Trophoblast cell (in vitro differentiated cells and primary cell): ENCODE measurements at regions not wholly inside any gene's neighbourhood (a gene's known extent, or its start where the extent isn't known, plus 50 kb on each side); places are given as distances from the start of the nearest gene placed in this dataset.

Experiments used
- DNase-seq, 2 donors: peaks; one replicate each; pipeline ENCODE4 v3.0.0-alpha.2; 2016
- H2AFZ ChIP-seq: 2 replicates; pipeline ENCODE4 v1.6.1; 2013; ENCODE audit warnings: low read length, moderate library complexity, mild to moderate bottlenecking; ENCODE audit not compliant: insufficient read depth, poor library complexity
- H2AK5ac ChIP-seq: 2 replicates; pipeline ENCODE4 v1.6.1; 2013; ENCODE audit warnings: mild to moderate bottlenecking, low read length
- H2BK120ac ChIP-seq: 2 replicates; pipeline ENCODE4 v1.6.1; 2013; ENCODE audit warnings: low read length, mild to moderate bottlenecking, moderate library complexity; ENCODE audit not compliant: insufficient read depth, poor library complexity
- H2BK12ac ChIP-seq: 2 replicates; pipeline ENCODE4 v1.6.1; 2013; ENCODE audit warnings: mild to moderate bottlenecking, low read length, moderate library complexity
- H2BK5ac ChIP-seq: 2 replicates; pipeline ENCODE4 v1.6.1; 2013; ENCODE audit warnings: low read length, low read depth, moderate library complexity, mild to moderate bottlenecking; ENCODE audit not compliant: poor library complexity
- H3K14ac ChIP-seq: 2 replicates; pipeline ENCODE4 v1.6.1; 2013; ENCODE audit warnings: mild to moderate bottlenecking, low read length
- H3K18ac ChIP-seq: 2 replicates; pipeline ENCODE4 v1.6.1; 2013; ENCODE audit warnings: mild to moderate bottlenecking, low read length
- H3K23ac ChIP-seq: 2 replicates; pipeline ENCODE4 v1.6.1; 2013; ENCODE audit warnings: low read length
- H3K27ac ChIP-seq: 2 replicates; pipeline ENCODE4 v1.5.1; 2013; ENCODE audit warnings: low read depth, mild to moderate bottlenecking, inconsistent platforms, low read length, moderate library complexity
- H3K27me3 ChIP-seq: 2 replicates; pipeline ENCODE4 v1.6.1; 2013; ENCODE audit warnings: inconsistent platforms, mild to moderate bottlenecking, low read length, moderate library complexity; ENCODE audit not compliant: insufficient read depth
- H3K36me3 ChIP-seq, 2 experiments: 1 replicate in 1 of 2; 2 replicates in 1 of 2; pipeline ENCODE4 v1.6.1; 2013; ENCODE audit warnings: low read length in 2 of 2, mild to moderate bottlenecking in 2 of 2, moderate library complexity in 1 of 2; ENCODE audit not compliant: insufficient read depth in 2 of 2, control insufficient read depth in 1 of 2
- H3K4ac ChIP-seq: 2 replicates; pipeline ENCODE4 v1.6.1; 2013; ENCODE audit warnings: low read depth, mild to moderate bottlenecking, low read length, moderate library complexity
- H3K4me1 ChIP-seq, 2 experiments: 1 replicate in 1 of 2; 2 replicates in 1 of 2; pipeline ENCODE4 v1.6.1; 2013; ENCODE audit warnings: low read length in 2 of 2, mild to moderate bottlenecking in 2 of 2, moderate library complexity in 1 of 2; ENCODE audit not compliant: insufficient read depth in 2 of 2, control insufficient read depth in 1 of 2
- H3K4me2 ChIP-seq: 2 replicates; pipeline ENCODE4 v1.6.1; 2013; ENCODE audit warnings: inconsistent platforms, mild to moderate bottlenecking, low read length, moderate library complexity
- H3K4me3 ChIP-seq: 2 replicates; pipeline ENCODE4 v1.5.1; 2013; ENCODE audit warnings: mild to moderate bottlenecking, low read depth, low read length, inconsistent platforms
- H3K79me1 ChIP-seq: one replicate; pipeline ENCODE4 v1.6.1; 2013; ENCODE audit warnings: low read length
- H3K79me2 ChIP-seq: 2 replicates; pipeline ENCODE4 v1.6.1; 2013; ENCODE audit warnings: low read length, mild to moderate bottlenecking; ENCODE audit not compliant: control insufficient read depth, insufficient read depth, poor library complexity
- H3K9ac ChIP-seq: 2 replicates; pipeline ENCODE4 v1.6.1; 2013; ENCODE audit warnings: mild to moderate bottlenecking, low read length
- H3K9me3 ChIP-seq: 2 replicates; pipeline ENCODE4 v1.6.1; 2013; ENCODE audit warnings: low read depth, mild to moderate bottlenecking, control low read depth, inconsistent platforms, low read length; ENCODE audit not compliant: insufficient read depth
- H4K12ac ChIP-seq: 2 replicates; pipeline ENCODE4 v1.6.1; 2013; ENCODE audit warnings: low read depth, mild to moderate bottlenecking, low read length, moderate library complexity
- H4K8ac ChIP-seq: 2 replicates; pipeline ENCODE4 v1.6.1; 2013; ENCODE audit warnings: low read depth, mild to moderate bottlenecking, low read length, moderate library complexity
- H4K91ac ChIP-seq: one replicate; pipeline ENCODE4 v1.6.1; 2013; ENCODE audit warnings: low read depth, mild to moderate bottlenecking, low read length, moderate library complexity
- WGBS: extraction: QIAGEN DNeasy Blood & Tissue Kit; methylation state at CpG from one replicate; pipeline ENCODE4 v1.1.7; 2013; ENCODE audit warnings: missing lambda C conversion rate; ENCODE audit not compliant: insufficient read length, insufficient coverage; ENCODE audit errors: extremely low coverage; 5-methylcytosine and 5-hydroxymethylcytosine counted together

DNA sequence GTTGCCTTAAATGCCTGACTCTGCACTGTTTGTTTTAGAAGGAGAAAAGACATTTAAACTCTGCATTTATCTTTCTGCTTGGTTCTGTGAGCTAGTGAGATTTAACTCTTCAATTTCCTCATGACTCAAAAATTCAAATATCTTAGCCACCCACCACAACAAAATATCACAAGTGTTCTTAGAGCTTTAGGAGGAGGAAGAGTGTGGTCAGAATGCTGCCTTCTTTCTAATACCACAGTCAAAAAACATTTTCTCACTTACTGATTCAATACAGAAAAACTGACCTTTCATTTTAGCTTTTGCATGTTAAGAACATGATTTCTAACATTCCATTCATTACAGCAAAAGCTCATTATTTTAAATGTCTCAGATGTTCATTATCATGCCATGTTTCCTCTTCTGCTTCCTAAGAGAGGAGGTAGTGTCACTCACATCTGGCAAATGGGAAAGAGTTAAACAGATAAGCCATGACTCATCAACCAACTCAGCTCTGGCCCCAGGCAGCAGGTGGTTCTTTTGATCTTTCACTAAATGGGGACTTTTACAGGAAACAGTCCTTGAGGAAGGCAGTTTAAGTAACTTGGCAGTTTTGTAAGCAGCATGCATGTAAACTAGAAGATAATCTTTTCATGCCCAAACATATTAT is 56.4 kb upstream of the RNU6-8 start:
- Histone ChIP-seq H3K9ac (no peak overlapping the region), H4K8ac (no peak overlapping the region), H3K23ac (no peak overlapping the region), H4K91ac (no peak overlapping the region), H3K79me1 (peaks cover 9% of the 10 kb centered on the region), H2AFZ (no peak overlapping the region), H3K36me3 (peaks cover 3 to 5% of the 10 kb centered on the region in 2 experiments), H2BK12ac (no peak overlapping the region), H3K18ac (no peak overlapping the region), H2AK5ac (no peak overlapping the region), H3K4ac (no peak overlapping the region), H3K4me2 (no peak overlapping the region), H3K9me3 (peaks cover 8% of the 10 kb centered on the region), H3K14ac (no peak overlapping the region), H2BK120ac (no peak overlapping the region), H2BK5ac (no peak overlapping the region), H3K4me3 (no peak overlapping the region), H3K27ac (peak overlapping the region; percentile 40), H3K79me2 (no peaks in the 10 kb centered on the region), H3K4me1 (peaks cover 4 to 5% of the 10 kb centered on the region in 2 experiments), H4K12ac (no peak overlapping the region), H3K27me3 (no peaks in the 10 kb centered on the region)
- DNase-seq = peak; percentile 58 to 73

GRCh38 chr14:32263939-32264567 is 61.0 kb upstream of the RNU6-8 start:
- H3K9me3 ChIP-seq = peaks cover 8% of the 10 kb centered on the region
- no peak overlapping the region for H3K9ac ChIP-seq
- no peak overlapping the region for H3K23ac ChIP-seq
- no peak overlapping the region for H2BK5ac ChIP-seq
- no peak overlapping the region for H2BK120ac ChIP-seq
- H2BK12ac ChIP-seq = no peak overlapping the region
- no peaks in the 10 kb centered on the region for H3K4me1 ChIP-seq
- no peak overlapping the region for H3K18ac ChIP-seq
- no peak overlapping the region for H3K4ac ChIP-seq
- H3K4me3 ChIP-seq = no peak overlapping the region
- H3K14ac ChIP-seq = no peak overlapping the region
- H3K27ac ChIP-seq = no peak overlapping the region
- H2AFZ ChIP-seq = no peak overlapping the region
- peaks cover 3 to 5% of the 10 kb centered on the region in 2 experiments for H3K36me3 ChIP-seq
- H3K79me1 ChIP-seq = no peaks in the 10 kb centered on the region
- no peak overlapping the region for H4K8ac ChIP-seq
- H4K91ac ChIP-seq = no peak overlapping the region
- no peaks in the 10 kb centered on the region for H3K27me3 ChIP-seq
- H4K12ac ChIP-seq = no peak overlapping the region
- no peak overlapping the region for H3K4me2 ChIP-seq
- DNase-seq = no peak
- no peaks in the 10 kb centered on the region for H3K79me2 ChIP-seq
- no peak overlapping the region for H2AK5ac ChIP-seq
- WGBS = no CpG with 5 or more reads among the region's 1 CpG

DNA sequence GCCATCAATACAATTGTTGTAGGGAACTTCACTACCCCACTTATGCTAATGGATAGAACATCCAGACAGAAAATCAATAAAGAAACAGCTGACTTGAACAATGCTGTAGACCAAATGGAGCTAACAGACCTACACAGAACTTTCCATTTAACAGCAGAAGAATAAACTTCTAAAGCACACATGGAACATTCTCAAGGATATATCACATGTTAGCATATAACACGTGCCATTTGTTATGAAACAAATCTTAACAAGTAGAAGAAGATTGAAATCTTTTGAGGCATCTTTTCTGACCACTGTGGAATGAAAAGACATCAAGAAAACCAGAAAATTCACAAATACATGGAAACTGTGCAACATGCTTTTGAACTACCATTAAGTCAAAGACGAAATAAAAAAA is 62.5 kb upstream of the RNU6-8 start:
- H3K79me1 ChIP-seq = no peaks in the 10 kb centered on the region
- no peak overlapping the region for H3K4me2 ChIP-seq
- H2AFZ ChIP-seq = no peak overlapping the region
- H3K9me3 ChIP-seq = peaks cover 8% of the 10 kb centered on the region
- H2BK12ac ChIP-seq = no peak overlapping the region
- H4K12ac ChIP-seq = no peak overlapping the region
- no peak overlapping the region for H2BK5ac ChIP-seq
- no peaks in the 10 kb centered on the region for H3K4me1 ChIP-seq
- H3K4ac ChIP-seq = no peak overlapping the region
- no peak overlapping the region for H3K23ac ChIP-seq
- no peak overlapping the region for H3K14ac ChIP-seq
- no peak overlapping the region for H4K91ac ChIP-seq
- WGBS = no CpG with 5 or more reads among the region's 2 CpGs
- H2AK5ac ChIP-seq = no peak overlapping the region
- H3K27ac ChIP-seq = no peak overlapping the region
- H3K36me3 ChIP-seq = peaks cover 3 to 5% of the 10 kb centered on the region in 2 experiments
- H3K4me3 ChIP-seq = no peak overlapping the region
- no peak overlapping the region for H4K8ac ChIP-seq
- no peaks in the 10 kb centered on the region for H3K27me3 ChIP-seq
- H2BK120ac ChIP-seq = no peak overlapping the region
- no peak overlapping the region for H3K18ac ChIP-seq
- DNase-seq = no peak
- no peaks in the 10 kb centered on the region for H3K79me2 ChIP-seq
- no peak overlapping the region for H3K9ac ChIP-seq

DNA sequence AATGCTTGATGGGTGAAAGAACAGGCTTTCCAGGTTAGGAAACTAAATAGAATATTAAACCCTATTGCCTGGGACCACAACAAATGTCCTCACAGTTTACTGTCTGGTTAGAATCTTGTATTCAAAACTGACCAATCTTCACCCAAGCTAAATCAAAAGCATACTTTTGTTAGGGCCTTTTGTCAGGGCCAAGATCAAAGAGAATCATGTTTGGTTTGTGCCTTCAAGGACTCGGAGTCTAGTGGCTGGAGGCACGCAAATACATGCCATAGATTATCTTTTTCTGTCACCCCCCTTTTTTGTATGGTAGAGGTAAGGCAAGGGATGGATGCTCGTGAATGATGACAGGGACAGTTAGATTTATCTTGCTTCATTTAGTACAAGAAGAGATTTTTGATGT is 51.1 kb upstream of the AKAP6 start:
- Histone ChIP-seq H3K79me1 (peaks cover 3% of the 10 kb centered on the region), H2BK12ac (no peak overlapping the region), H3K23ac (no peak overlapping the region)

More for the DNA sequence above, 51.1 kb upstream of the AKAP6 start:
- no CpG with 5 or more reads among the region's 3 CpGs for WGBS
- H3K4me1 ChIP-seq = peaks cover 2 to 4% of the 10 kb centered on the region in 2 experiments
- H4K8ac ChIP-seq = no peak overlapping the region
- no peak overlapping the region for H2BK120ac ChIP-seq
- H3K27me3 ChIP-seq = no peaks in the 10 kb centered on the region
- H3K79me2 ChIP-seq = no peaks in the 10 kb centered on the region
- H3K4ac ChIP-seq = no peak overlapping the region
- H3K4me3 ChIP-seq = no peak overlapping the region
- H2AK5ac ChIP-seq = no peak overlapping the region
- no peak overlapping the region for H4K91ac ChIP-seq
- DNase-seq = no peak
- H3K9ac ChIP-seq = no peak overlapping the region
- H3K4me2 ChIP-seq = no peak overlapping the region
- no peak overlapping the region for H2BK5ac ChIP-seq
- no peak overlapping the region for H3K27ac ChIP-seq
- no peak overlapping the region for H3K18ac ChIP-seq
- H3K9me3 ChIP-seq = peaks cover 1% of the 10 kb centered on the region
- H3K14ac ChIP-seq = no peak overlapping the region
- H4K12ac ChIP-seq = no peak overlapping the region
- no peak overlapping the region for H2AFZ ChIP-seq
- no peaks in the 10 kb centered on the region for H3K36me3 ChIP-seq
